Activated T-cell treated with anti-CD3 and anti-CD28 coated beads, Interleukin-2, amount 50 U/mL, for 24 hours (primary cell): ENCODE measurements at regions not wholly inside any gene's neighbourhood (a gene's known extent, or its start where the extent isn't known, plus 50 kb on each side); places are given as distances from the start of the nearest gene placed in this dataset.
"Not testable (repeated sequence)": the region's sequence is repeated elsewhere in the genome, so short reads cannot be mapped to it uniquely, and the experiment has no call there.

ENCODE experiments used
- DNase-seq: peaks from one replicate; pipeline ENCODE4 v3.0.0-alpha.2; 2020
- H3K27ac Mint-ChIP-seq: 2 replicates; pipeline ENCODE4 v1.8.0; 2020; ENCODE audit warnings: mild to moderate bottlenecking, mixed read lengths
- H3K27me3 Mint-ChIP-seq: 2 replicates; pipeline ENCODE4 v1.8.0; 2020; ENCODE audit warnings: mixed read lengths
- H3K36me3 Mint-ChIP-seq: 2 replicates; pipeline ENCODE4 v1.8.0; 2020; ENCODE audit warnings: low read depth, mixed read lengths
- H3K4me1 Mint-ChIP-seq: 2 replicates; pipeline ENCODE4 v1.8.0; 2020; ENCODE audit warnings: low read depth, mixed read lengths
- H3K4me3 Mint-ChIP-seq: 2 replicates; pipeline ENCODE4 v1.8.0; 2020; ENCODE audit warnings: mild to moderate bottlenecking, moderate library complexity, mixed read lengths
- H3K9me3 Mint-ChIP-seq: 2 replicates; pipeline ENCODE4 v1.8.0; 2020; ENCODE audit warnings: mixed read lengths

GRCh38 chr7:25739143-25739542, 412.9 kb upstream of the NFE2L3 start:
- Mint-ChIP-seq H3K27me3 (peaks cover 47% of the 10 kb centered on the region), H3K27ac (no peak overlapping the region), H3K9me3 (no peaks in the 10 kb centered on the region), H3K4me3 (no peak overlapping the region), H3K36me3 (no peaks in the 10 kb centered on the region), H3K4me1 (no peaks in the 10 kb centered on the region)
- DNase-seq: no peak

GRCh38 chr7:25742316-25742715, 409.7 kb upstream of the NFE2L3 start:
- H3K27me3 Mint-ChIP-seq: peaks cover 25% of the 10 kb centered on the region
- H3K4me3 Mint-ChIP-seq: no peak overlapping the region
- no peaks in the 10 kb centered on the region for H3K4me1 Mint-ChIP-seq
- H3K36me3 Mint-ChIP-seq: no peaks in the 10 kb centered on the region
- DNase-seq: no peak
- H3K9me3 Mint-ChIP-seq: no peaks in the 10 kb centered on the region
- no peak overlapping the region for H3K27ac Mint-ChIP-seq

- not testable (repeated sequence) for H3K9me3 Mint-ChIP-seq, DNase-seq, H3K27ac Mint-ChIP-seq, H3K4me3 Mint-ChIP-seq, H3K4me1 Mint-ChIP-seq, H3K36me3 Mint-ChIP-seq
- peaks cover 19% of the 10 kb centered on the region for H3K27me3 Mint-ChIP-seq
Measured at GRCh38 chr7:25743670-25744451, 408.1 kb upstream of the NFE2L3 start.

- DNase-seq: no peak
- Mint-ChIP-seq H3K9me3 (no peaks in the 10 kb centered on the region), H3K36me3 (no peaks in the 10 kb centered on the region), H3K4me1 (no peaks in the 10 kb centered on the region), H3K27me3 (no peaks in the 10 kb centered on the region), H3K27ac (no peak overlapping the region), H3K4me3 (no peak overlapping the region)
Measured at GRCh38 chr7:25750744-25751508, 401.1 kb upstream of the NFE2L3 start.

GRCh38 chr7:25752154-25752553, 399.8 kb upstream of the NFE2L3 start:
- H3K36me3 Mint-ChIP-seq: no peaks in the 10 kb centered on the region
- no peak for DNase-seq
- H3K9me3 Mint-ChIP-seq: no peaks in the 10 kb centered on the region
- H3K27ac Mint-ChIP-seq: no peak overlapping the region
- no peaks in the 10 kb centered on the region for H3K27me3 Mint-ChIP-seq
- no peaks in the 10 kb centered on the region for H3K4me1 Mint-ChIP-seq
- no peak overlapping the region for H3K4me3 Mint-ChIP-seq

GRCh38 chr7:25752967-25753791, 398.8 kb upstream of the NFE2L3 start:
- no peak for DNase-seq
- Mint-ChIP-seq H3K9me3 (no peaks in the 10 kb centered on the region), H3K4me1 (no peaks in the 10 kb centered on the region), H3K4me3 (no peak overlapping the region), H3K27ac (no peak overlapping the region), H3K36me3 (no peaks in the 10 kb centered on the region), H3K27me3 (no peaks in the 10 kb centered on the region)

- no peaks in the 10 kb centered on the region for H3K36me3 Mint-ChIP-seq
Measured at GRCh38 chr7:25753837-25754236, 398.2 kb upstream of the NFE2L3 start.

GRCh38 chr7:25754333-25754732, 397.7 kb upstream of the NFE2L3 start:
- H3K4me3 Mint-ChIP-seq: no peak overlapping the region
- no peaks in the 10 kb centered on the region for H3K4me1 Mint-ChIP-seq
- no peak for DNase-seq
- H3K9me3 Mint-ChIP-seq: no peaks in the 10 kb centered on the region
- no peaks in the 10 kb centered on the region for H3K27me3 Mint-ChIP-seq
- H3K36me3 Mint-ChIP-seq: no peaks in the 10 kb centered on the region
- H3K27ac Mint-ChIP-seq: no peak overlapping the region

More at GRCh38 chr7:25753837-25754236, 398.2 kb upstream of the NFE2L3 start:
- no peak for DNase-seq
- Mint-ChIP-seq H3K27me3 (no peaks in the 10 kb centered on the region), H3K4me1 (no peaks in the 10 kb centered on the region), H3K27ac (no peak overlapping the region), H3K4me3 (no peak overlapping the region), H3K9me3 (no peaks in the 10 kb centered on the region)

- no peaks in the 10 kb centered on the region for H3K27me3 Mint-ChIP-seq
- no peak for DNase-seq
- no peaks in the 10 kb centered on the region for H3K4me1 Mint-ChIP-seq
- no peak overlapping the region for H3K27ac Mint-ChIP-seq
- H3K4me3 Mint-ChIP-seq: no peak overlapping the region
- H3K36me3 Mint-ChIP-seq: no peaks in the 10 kb centered on the region
- no peaks in the 10 kb centered on the region for H3K9me3 Mint-ChIP-seq
Measured at GRCh38 chr7:25754751-25755150, 397.2 kb upstream of the NFE2L3 start.

- H3K27ac Mint-ChIP-seq: no peak overlapping the region
Measured at GRCh38 chr7:25756601-25757000, 395.4 kb upstream of the NFE2L3 start.

GRCh38 chr7:25758559-25758958, 393.4 kb upstream of the NFE2L3 start:
- Mint-ChIP-seq H3K36me3 (no peaks in the 10 kb centered on the region), H3K4me1 (no peaks in the 10 kb centered on the region), H3K27ac (no peak overlapping the region), H3K4me3 (no peak overlapping the region), H3K9me3 (no peaks in the 10 kb centered on the region), H3K27me3 (peaks cover 3% of the 10 kb centered on the region)
- no peak for DNase-seq

More at GRCh38 chr7:25756601-25757000, 395.4 kb upstream of the NFE2L3 start:
- Mint-ChIP-seq H3K36me3 (no peaks in the 10 kb centered on the region), H3K4me1 (no peaks in the 10 kb centered on the region), H3K27me3 (peaks cover 3% of the 10 kb centered on the region), H3K4me3 (no peak overlapping the region), H3K9me3 (no peaks in the 10 kb centered on the region)
- DNase-seq: no peak

- H3K36me3 Mint-ChIP-seq: no peaks in the 10 kb centered on the region
- no peaks in the 10 kb centered on the region for H3K4me1 Mint-ChIP-seq
- H3K4me3 Mint-ChIP-seq: no peak overlapping the region
- DNase-seq: no peak
- H3K9me3 Mint-ChIP-seq: no peaks in the 10 kb centered on the region
- no peak overlapping the region for H3K27ac Mint-ChIP-seq
- H3K27me3 Mint-ChIP-seq: peaks cover 5% of the 10 kb centered on the region
Measured at GRCh38 chr7:25759286-25759685, 392.7 kb upstream of the NFE2L3 start.

- Mint-ChIP-seq H3K27me3 (peaks cover 5% of the 10 kb centered on the region), H3K27ac (no peak overlapping the region), H3K9me3 (no peaks in the 10 kb centered on the region), H3K4me3 (no peak overlapping the region), H3K36me3 (no peaks in the 10 kb centered on the region), H3K4me1 (no peaks in the 10 kb centered on the region)
- DNase-seq: no peak
Measured at GRCh38 chr7:25759748-25760147, 392.2 kb upstream of the NFE2L3 start.

- no peaks in the 10 kb centered on the region for H3K4me1 Mint-ChIP-seq
- no peaks in the 10 kb centered on the region for H3K9me3 Mint-ChIP-seq
- no peaks in the 10 kb centered on the region for H3K36me3 Mint-ChIP-seq
- H3K4me3 Mint-ChIP-seq: no peak overlapping the region
- H3K27me3 Mint-ChIP-seq: peaks cover 5% of the 10 kb centered on the region
- DNase-seq: no peak
- H3K27ac Mint-ChIP-seq: no peak overlapping the region
Measured at GRCh38 chr7:25762511-25763462, 389.2 kb upstream of the NFE2L3 start.
